H1 (cell line): ENCODE measurements at regions not wholly inside any gene's neighbourhood (a gene's known extent, or its start where the extent isn't known, plus 50 kb on each side); places are given as distances from the start of the nearest gene placed in this dataset.

Experiments used
- CTBP2 ChIP-seq: IDR thresholded peaks from 2 replicates; pipeline ENCODE4 v1.7.0; 2011; ENCODE audit warnings: borderline replicate concordance, mild to moderate bottlenecking, moderate library complexity, mixed read lengths, low read length; ENCODE audit not compliant: insufficient read depth, insufficient read length
- EZH2 ChIP-seq: fragments of 200-600 bp; sonication (generic); IDR thresholded peaks from 2 replicates; pipeline ENCODE4 v1.7.1; 2012; ENCODE audit warnings: low read depth, mild to moderate bottlenecking, moderate library complexity, low read length, inconsistent platforms; ENCODE audit not compliant: severe bottlenecking
- HDAC6 ChIP-seq: IDR thresholded peaks from one replicate; pipeline ENCODE4 v1.7.1; 2012; ENCODE audit warnings: low read depth, mild to moderate bottlenecking, inconsistent platforms, low read length, moderate library complexity
- PHF8 ChIP-seq: fragments of 200-600 bp; sonication (generic); conservative IDR thresholded peaks from 2 replicates; pipeline ENCODE4 v1.7.1; 2012; ENCODE audit warnings: low read depth, mild to moderate bottlenecking, inconsistent platforms, low read length, moderate library complexity
- POLR2A ChIP-seq, 2 experiments: IDR thresholded peaks; 1 replicate in 1 of 2; 2 replicates in 1 of 2; pipeline ENCODE4 v1.6.1; 2011; ENCODE audit warnings: low read depth in 2 of 2, low read length in 2 of 2, mild to moderate bottlenecking in 2 of 2; ENCODE audit errors: control extremely low read depth in 1 of 2
- POLR2AphosphoS5 ChIP-seq: IDR thresholded peaks from 2 replicates; pipeline ENCODE4 v1.6.1; 2011; ENCODE audit warnings: low read depth, low read length
- RBBP5 ChIP-seq: IDR thresholded peaks from 2 replicates; pipeline ENCODE4 v1.7.1; 2012; ENCODE audit warnings: low read depth, mild to moderate bottlenecking, inconsistent platforms, low read length, moderate library complexity, borderline replicate concordance
- RFX5 ChIP-seq: IDR thresholded peaks from 2 replicates; pipeline ENCODE4 v1.6.1; 2011; ENCODE audit warnings: low read depth, low read length, improper control_type of control experiment, borderline replicate concordance
- SP4 ChIP-seq: IDR thresholded peaks from 2 replicates; pipeline ENCODE4 v1.6.1; 2012; ENCODE audit warnings: low read length, inconsistent platforms
- YY1 ChIP-seq: IDR thresholded peaks from 2 replicates; pipeline ENCODE4 v1.6.1; 2011; ENCODE audit warnings: low read depth, mild to moderate bottlenecking, low read length
- ZNF274 ChIP-seq: IDR thresholded peaks from 2 replicates; pipeline ENCODE4 v1.7.0; 2012; ENCODE audit warnings: low read length, borderline replicate concordance; ENCODE audit errors: extremely low read depth
- TF ChIP-seq, protein P1 (sequence below), 3 experiments: IDR thresholded peaks; 1 replicate in 2 of 3; 2 replicates in 1 of 3; pipeline versions ENCODE4 v1.5.1 to v1.6.1; 2011; ENCODE audit warnings: low read length in 3 of 3, mild to moderate bottlenecking in 3 of 3, inconsistent platforms in 2 of 3, low read depth in 1 of 3, moderate library complexity in 1 of 3; ENCODE audit not compliant: insufficient read depth in 1 of 3; ENCODE audit errors: control extremely low read depth in 1 of 3
- TF ChIP-seq, protein P2 (sequence below): IDR thresholded peaks from 2 replicates; pipeline ENCODE4 v1.6.1; 2011; ENCODE audit warnings: low read length, improper control_type of control experiment

DNA sequence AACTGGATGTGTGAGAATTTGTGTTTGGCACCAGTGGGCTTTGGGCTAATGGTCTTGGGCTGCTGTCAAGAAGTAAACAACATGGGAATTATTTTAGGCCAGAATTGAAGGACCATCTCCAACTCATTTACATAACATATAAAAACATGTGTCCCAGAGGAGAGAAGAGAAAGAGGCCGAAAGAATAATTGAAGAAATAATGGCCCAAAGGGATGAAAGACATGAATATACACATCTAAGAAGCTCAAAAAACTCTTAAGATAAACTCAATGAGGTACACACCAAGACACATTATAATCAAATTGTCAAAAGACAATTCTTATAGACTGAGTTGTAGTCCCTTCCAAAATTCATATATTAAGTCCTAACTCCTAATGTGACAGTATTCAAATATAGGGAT is 56.1 kb upstream of the SCAF11 start:
- TF ChIP-seq, protein P1, sequence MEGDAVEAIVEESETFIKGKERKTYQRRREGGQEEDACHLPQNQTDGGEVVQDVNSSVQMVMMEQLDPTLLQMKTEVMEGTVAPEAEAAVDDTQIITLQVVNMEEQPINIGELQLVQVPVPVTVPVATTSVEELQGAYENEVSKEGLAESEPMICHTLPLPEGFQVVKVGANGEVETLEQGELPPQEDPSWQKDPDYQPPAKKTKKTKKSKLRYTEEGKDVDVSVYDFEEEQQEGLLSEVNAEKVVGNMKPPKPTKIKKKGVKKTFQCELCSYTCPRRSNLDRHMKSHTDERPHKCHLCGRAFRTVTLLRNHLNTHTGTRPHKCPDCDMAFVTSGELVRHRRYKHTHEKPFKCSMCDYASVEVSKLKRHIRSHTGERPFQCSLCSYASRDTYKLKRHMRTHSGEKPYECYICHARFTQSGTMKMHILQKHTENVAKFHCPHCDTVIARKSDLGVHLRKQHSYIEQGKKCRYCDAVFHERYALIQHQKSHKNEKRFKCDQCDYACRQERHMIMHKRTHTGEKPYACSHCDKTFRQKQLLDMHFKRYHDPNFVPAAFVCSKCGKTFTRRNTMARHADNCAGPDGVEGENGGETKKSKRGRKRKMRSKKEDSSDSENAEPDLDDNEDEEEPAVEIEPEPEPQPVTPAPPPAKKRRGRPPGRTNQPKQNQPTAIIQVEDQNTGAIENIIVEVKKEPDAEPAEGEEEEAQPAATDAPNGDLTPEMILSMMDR (IDR thresholded peaks at IDR 0.05; ENCODE audit: control extremely low read depth in 1 of 3, insufficient read depth in 1 of 3, low read depth in 1 of 3, low read length in 3 of 3) = no peak
- no peak for TF ChIP-seq SP4
- no peak for TF ChIP-seq YY1
- TF ChIP-seq POLR2A (IDR thresholded peaks at IDR 0.05; ENCODE audit: control extremely low read depth in 1 of 2, low read depth in 2 of 2, low read length in 2 of 2) = no peak
- TF ChIP-seq EZH2 = no peak
- TF ChIP-seq RFX5 = no peak
- TF ChIP-seq RBBP5 = no peak
- no peak for TF ChIP-seq ZNF274
- TF ChIP-seq HDAC6 = no peak
- TF ChIP-seq, protein P2, sequence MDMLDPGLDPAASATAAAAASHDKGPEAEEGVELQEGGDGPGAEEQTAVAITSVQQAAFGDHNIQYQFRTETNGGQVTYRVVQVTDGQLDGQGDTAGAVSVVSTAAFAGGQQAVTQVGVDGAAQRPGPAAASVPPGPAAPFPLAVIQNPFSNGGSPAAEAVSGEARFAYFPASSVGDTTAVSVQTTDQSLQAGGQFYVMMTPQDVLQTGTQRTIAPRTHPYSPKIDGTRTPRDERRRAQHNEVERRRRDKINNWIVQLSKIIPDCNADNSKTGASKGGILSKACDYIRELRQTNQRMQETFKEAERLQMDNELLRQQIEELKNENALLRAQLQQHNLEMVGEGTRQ = no peak
- TF ChIP-seq POLR2AphosphoS5 = no peak
- no peak for TF ChIP-seq CTBP2
- no peak for TF ChIP-seq PHF8
